ENCODE measurements at regions not wholly inside any gene's neighbourhood (a gene's known extent, or its start where the extent isn't known, plus 50 kb on each side); places are given as distances from the start of the nearest gene placed in this dataset.

- ATAC-seq (ENCODE audit: low read depth): no peak
- Histone ChIP-seq H3K4me3 (ENCODE audit: severe bottlenecking) (no peak overlapping the region), H3K27me3 (ENCODE audit: insufficient read depth, poor library complexity, severe bottlenecking) (no peaks in the 10 kb centered on the region), H3K36me3 (ENCODE audit: low read depth) (no peaks in the 10 kb centered on the region), H3K9me3 (ENCODE audit: severe bottlenecking) (peaks cover 4% of the 10 kb centered on the region), H3K27ac (ENCODE audit: poor library complexity, severe bottlenecking) (no peak overlapping the region), H3K4me1 (ENCODE audit: insufficient read depth, poor library complexity, severe bottlenecking) (no peaks in the 10 kb centered on the region)
- DNase-seq (ENCODE audit: low spot score): no peak
- no peak for TF ChIP-seq CTCF (IDR thresholded peaks at IDR 0.05; ENCODE audit: poor library complexity, severe bottlenecking)
Measured at GRCh38 chr22:48658246-48658645, 1169.4 kb downstream of the BRD1 start.

- TF ChIP-seq CTCF (IDR thresholded peaks at IDR 0.05; ENCODE audit: poor library complexity, severe bottlenecking): no peak
- ATAC-seq (ENCODE audit: low read depth): no peak
- Histone ChIP-seq H3K4me3 (ENCODE audit: severe bottlenecking) (no peak overlapping the region), H3K4me1 (ENCODE audit: insufficient read depth, poor library complexity, severe bottlenecking) (no peaks in the 10 kb centered on the region), H3K9me3 (ENCODE audit: severe bottlenecking) (peaks cover 4% of the 10 kb centered on the region), H3K36me3 (ENCODE audit: low read depth) (no peaks in the 10 kb centered on the region), H3K27ac (ENCODE audit: poor library complexity, severe bottlenecking) (no peak overlapping the region), H3K27me3 (ENCODE audit: insufficient read depth, poor library complexity, severe bottlenecking) (no peaks in the 10 kb centered on the region)
- DNase-seq (ENCODE audit: low spot score): no peak
Measured at GRCh38 chr22:48654492-48654891, 1173.2 kb downstream of the BRD1 start.

GRCh38 chr22:48653929-48654328, 1173.7 kb downstream of the BRD1 start:
- no peak for ATAC-seq (ENCODE audit: low read depth)
- H3K27me3 ChIP-seq (ENCODE audit: insufficient read depth, poor library complexity, severe bottlenecking): no peaks in the 10 kb centered on the region

GRCh38 chr22:48653306-48653705, 1174.4 kb downstream of the BRD1 start:
- no peak overlapping the region for H3K4me3 ChIP-seq (ENCODE audit: severe bottlenecking)
- ATAC-seq (ENCODE audit: low read depth): no peak
- no peaks in the 10 kb centered on the region for H3K27me3 ChIP-seq (ENCODE audit: insufficient read depth, poor library complexity, severe bottlenecking)
- H3K36me3 ChIP-seq (ENCODE audit: low read depth): no peaks in the 10 kb centered on the region
- no peak for DNase-seq (ENCODE audit: low spot score)
- no peak overlapping the region for H3K27ac ChIP-seq (ENCODE audit: poor library complexity, severe bottlenecking)
- no peaks in the 10 kb centered on the region for H3K4me1 ChIP-seq (ENCODE audit: insufficient read depth, poor library complexity, severe bottlenecking)
- no peaks in the 10 kb centered on the region for H3K9me3 ChIP-seq (ENCODE audit: severe bottlenecking)
- TF ChIP-seq CTCF (IDR thresholded peaks at IDR 0.05; ENCODE audit: poor library complexity, severe bottlenecking): no peak

More at GRCh38 chr22:48653929-48654328, 1173.7 kb downstream of the BRD1 start:
- Histone ChIP-seq H3K27ac (ENCODE audit: poor library complexity, severe bottlenecking) (no peak overlapping the region), H3K9me3 (ENCODE audit: severe bottlenecking) (peaks cover 1% of the 10 kb centered on the region), H3K4me3 (ENCODE audit: severe bottlenecking) (no peak overlapping the region), H3K4me1 (ENCODE audit: insufficient read depth, poor library complexity, severe bottlenecking) (no peaks in the 10 kb centered on the region), H3K36me3 (ENCODE audit: low read depth) (no peaks in the 10 kb centered on the region)
- no peak for TF ChIP-seq CTCF (IDR thresholded peaks at IDR 0.05; ENCODE audit: poor library complexity, severe bottlenecking)
- DNase-seq (ENCODE audit: low spot score): no peak

- no peaks in the 10 kb centered on the region for H3K27me3 ChIP-seq (ENCODE audit: insufficient read depth, poor library complexity, severe bottlenecking)
- ATAC-seq (ENCODE audit: low read depth): no peak
Measured at GRCh38 chr22:48652796-48653195, 1174.9 kb downstream of the BRD1 start.

More at GRCh38 chr22:48652796-48653195, 1174.9 kb downstream of the BRD1 start:
- TF ChIP-seq CTCF (IDR thresholded peaks at IDR 0.05; ENCODE audit: poor library complexity, severe bottlenecking): no peak
- Histone ChIP-seq H3K27ac (ENCODE audit: poor library complexity, severe bottlenecking) (no peak overlapping the region), H3K4me3 (ENCODE audit: severe bottlenecking) (no peak overlapping the region), H3K4me1 (ENCODE audit: insufficient read depth, poor library complexity, severe bottlenecking) (no peaks in the 10 kb centered on the region), H3K9me3 (ENCODE audit: severe bottlenecking) (no peaks in the 10 kb centered on the region), H3K36me3 (ENCODE audit: low read depth) (no peaks in the 10 kb centered on the region)
- no peak for DNase-seq (ENCODE audit: low spot score)
